Fibroblast of lung (primary cell): ENCODE measurements at regions not wholly inside any gene's neighbourhood (a gene's known extent, or its start where the extent isn't known, plus 50 kb on each side); places are given as distances from the start of the nearest gene placed in this dataset.
A peak's percentile ranks its signal among the peaks of the same experiment; 100 is the strongest.

Experiments
- DNase-seq, 2 donors: peaks; one replicate each; pipeline versions ENCODE4 v3.0.0 to v3.0.0-alpha.2; 2010; ENCODE audit warnings: low read depth in 2 of 2
- H2AFZ ChIP-seq: 2 replicates; pipeline ENCODE4 v1.5.1; 2012; ENCODE audit warnings: low read length, control low read depth, inconsistent platforms
- H3K27ac ChIP-seq: 2 replicates; pipeline ENCODE4 v1.5.1; 2011; ENCODE audit warnings: low read length, control low read depth; ENCODE audit not compliant: insufficient read depth
- H3K27me3 ChIP-seq: 2 replicates; pipeline ENCODE4 v1.5.1; 2011; ENCODE audit warnings: mild to moderate bottlenecking, low read length; ENCODE audit not compliant: control insufficient read depth, insufficient read depth
- H3K36me3 ChIP-seq: 2 replicates; pipeline ENCODE4 v1.5.1; 2011; ENCODE audit warnings: low read length; ENCODE audit not compliant: control insufficient read depth, insufficient read depth
- H3K4me1 ChIP-seq: 2 replicates; pipeline ENCODE4 v1.5.1; 2011; ENCODE audit warnings: low read length; ENCODE audit not compliant: control insufficient read depth, insufficient read depth; ENCODE audit errors: extremely low read depth
- H3K4me2 ChIP-seq: 2 replicates; pipeline ENCODE4 v1.5.1; 2011; ENCODE audit warnings: low read length, control low read depth; ENCODE audit not compliant: insufficient read depth; ENCODE audit errors: extremely low read depth
- H3K4me3 ChIP-seq, 4 experiments: fragments of 200-600 bp in 1 of 4; sonication (generic) in 1 of 4; replicated peaks in 1 of 4; 2 replicates each; pipeline ENCODE4 v1.5.1; 2011 to 2016; ENCODE audit warnings: low read length in 4 of 4, low read depth in 3 of 4, mild to moderate bottlenecking in 3 of 4, control low read depth in 2 of 4, inconsistent platforms in 1 of 4, mixed read lengths in 1 of 4; ENCODE audit not compliant: insufficient read depth in 1 of 4; ENCODE audit errors: control extremely low read depth in 1 of 4
- H3K79me2 ChIP-seq: 2 replicates; pipeline ENCODE4 v1.5.1; 2012; ENCODE audit warnings: mild to moderate bottlenecking, low read length, inconsistent platforms; ENCODE audit not compliant: control insufficient read depth, insufficient read depth
- H3K9ac ChIP-seq: 2 replicates; pipeline ENCODE4 v1.5.1; 2011; ENCODE audit warnings: mild to moderate bottlenecking, low read length, control low read depth; ENCODE audit not compliant: insufficient read depth
- H3K9me3 ChIP-seq: 2 replicates; pipeline ENCODE4 v1.5.1; 2012; ENCODE audit warnings: low read depth, low read length; ENCODE audit not compliant: control insufficient read depth, insufficient read depth
- H4K20me1 ChIP-seq: 2 replicates; pipeline ENCODE4 v1.5.1; 2011; ENCODE audit warnings: low read length; ENCODE audit not compliant: control insufficient read depth, insufficient read depth; ENCODE audit errors: extremely low read depth
- EZH2 ChIP-seq: IDR thresholded peaks from 2 replicates; pipeline ENCODE4 v1.5.1; 2012; ENCODE audit warnings: low read length, control low read depth, mild to moderate bottlenecking; ENCODE audit errors: missing control alignments
- TF ChIP-seq, protein P1 (sequence below), 2 donors: IDR thresholded peaks in 1 of 2; conservative IDR thresholded peaks in 1 of 2; 1 replicate in 1 of 2; 2 replicates in 1 of 2; pipeline ENCODE4 v1.5.1; 2011 to 2012; ENCODE audit warnings: low read length in 2 of 2, control low read depth in 1 of 2, inconsistent platforms in 1 of 2, low read depth in 1 of 2, mild to moderate bottlenecking in 1 of 2

DNA sequence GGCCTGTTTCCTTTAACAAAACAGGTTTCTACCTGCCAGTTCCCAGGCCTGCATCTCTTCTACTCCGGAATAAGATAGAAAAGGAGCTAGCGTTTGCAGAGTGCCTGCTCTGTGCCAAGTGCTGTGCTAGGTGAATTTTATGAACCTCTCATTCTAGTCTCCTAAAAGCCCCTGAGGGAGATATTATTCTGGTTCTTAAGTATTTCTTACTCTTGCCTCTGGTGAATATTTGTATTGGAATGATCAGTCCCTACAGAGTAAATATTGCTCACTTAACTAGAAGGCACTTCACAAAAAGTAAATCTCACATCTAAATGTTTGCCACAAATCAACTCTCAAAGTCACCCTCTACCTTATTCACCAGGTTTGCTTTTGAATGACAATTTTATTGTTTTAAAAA lies 227.1 kb downstream of the AUH start:
- H3K4me3 ChIP-seq, result no peak overlapping the region
- DNase-seq, result no peak
- no peaks in the 10 kb centered on the region for H3K36me3 ChIP-seq
- no peak overlapping the region for H3K27ac ChIP-seq
- no peak for TF ChIP-seq EZH2
- TF ChIP-seq, protein P1, sequence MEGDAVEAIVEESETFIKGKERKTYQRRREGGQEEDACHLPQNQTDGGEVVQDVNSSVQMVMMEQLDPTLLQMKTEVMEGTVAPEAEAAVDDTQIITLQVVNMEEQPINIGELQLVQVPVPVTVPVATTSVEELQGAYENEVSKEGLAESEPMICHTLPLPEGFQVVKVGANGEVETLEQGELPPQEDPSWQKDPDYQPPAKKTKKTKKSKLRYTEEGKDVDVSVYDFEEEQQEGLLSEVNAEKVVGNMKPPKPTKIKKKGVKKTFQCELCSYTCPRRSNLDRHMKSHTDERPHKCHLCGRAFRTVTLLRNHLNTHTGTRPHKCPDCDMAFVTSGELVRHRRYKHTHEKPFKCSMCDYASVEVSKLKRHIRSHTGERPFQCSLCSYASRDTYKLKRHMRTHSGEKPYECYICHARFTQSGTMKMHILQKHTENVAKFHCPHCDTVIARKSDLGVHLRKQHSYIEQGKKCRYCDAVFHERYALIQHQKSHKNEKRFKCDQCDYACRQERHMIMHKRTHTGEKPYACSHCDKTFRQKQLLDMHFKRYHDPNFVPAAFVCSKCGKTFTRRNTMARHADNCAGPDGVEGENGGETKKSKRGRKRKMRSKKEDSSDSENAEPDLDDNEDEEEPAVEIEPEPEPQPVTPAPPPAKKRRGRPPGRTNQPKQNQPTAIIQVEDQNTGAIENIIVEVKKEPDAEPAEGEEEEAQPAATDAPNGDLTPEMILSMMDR (conservative IDR thresholded peaks at IDR 0.05 in 1 of 2, IDR thresholded peaks at IDR 0.05 in 1 of 2; ENCODE audit: low read depth in 1 of 2, low read length in 2 of 2), result no peak
- peaks cover 12% of the 10 kb centered on the region for H3K4me1 ChIP-seq
- H2AFZ ChIP-seq, result no peak overlapping the region
- H3K79me2 ChIP-seq, result no peaks in the 10 kb centered on the region
- H3K9me3 ChIP-seq, result no peaks in the 10 kb centered on the region
- H3K4me2 ChIP-seq, result no peak overlapping the region
- H4K20me1 ChIP-seq, result no peaks in the 10 kb centered on the region
- no peaks in the 10 kb centered on the region for H3K27me3 ChIP-seq
- no peak overlapping the region for H3K9ac ChIP-seq

DNA sequence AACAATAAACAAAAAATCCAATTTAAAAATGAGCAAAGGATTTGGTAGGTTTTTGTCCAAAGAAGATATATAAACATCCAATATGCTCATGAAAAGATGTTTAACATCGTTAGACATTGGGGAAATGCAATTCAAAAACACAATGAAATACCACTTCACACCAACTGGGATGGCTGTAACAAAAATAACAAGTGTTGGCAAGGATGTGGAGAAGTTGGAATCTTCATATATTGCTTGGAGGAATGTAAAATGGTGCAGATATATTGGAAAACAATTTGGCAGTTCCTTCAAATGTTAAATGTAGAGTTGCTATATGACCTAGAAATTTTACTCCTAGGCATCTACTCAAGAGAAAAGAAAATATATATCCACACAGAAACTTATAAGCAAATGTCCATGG lies 224.3 kb downstream of the AUH start:
- H3K4me1 ChIP-seq, result peaks cover 2% of the 10 kb centered on the region
- no peak for DNase-seq
- H3K27me3 ChIP-seq, result no peaks in the 10 kb centered on the region
- no peak overlapping the region for H3K9ac ChIP-seq
- TF ChIP-seq, protein P1 (conservative IDR thresholded peaks at IDR 0.05 in 1 of 2, IDR thresholded peaks at IDR 0.05 in 1 of 2; ENCODE audit: low read depth in 1 of 2, low read length in 2 of 2), result no peak
- no peak for TF ChIP-seq EZH2
- no peaks in the 10 kb centered on the region for H4K20me1 ChIP-seq
- H3K9me3 ChIP-seq, result no peaks in the 10 kb centered on the region
- no peak overlapping the region for H2AFZ ChIP-seq
- H3K27ac ChIP-seq, result no peak overlapping the region
- no peaks in the 10 kb centered on the region for H3K36me3 ChIP-seq
- H3K79me2 ChIP-seq, result no peaks in the 10 kb centered on the region
- no peak overlapping the region for H3K4me3 ChIP-seq
- H3K4me2 ChIP-seq, result no peak overlapping the region

DNA sequence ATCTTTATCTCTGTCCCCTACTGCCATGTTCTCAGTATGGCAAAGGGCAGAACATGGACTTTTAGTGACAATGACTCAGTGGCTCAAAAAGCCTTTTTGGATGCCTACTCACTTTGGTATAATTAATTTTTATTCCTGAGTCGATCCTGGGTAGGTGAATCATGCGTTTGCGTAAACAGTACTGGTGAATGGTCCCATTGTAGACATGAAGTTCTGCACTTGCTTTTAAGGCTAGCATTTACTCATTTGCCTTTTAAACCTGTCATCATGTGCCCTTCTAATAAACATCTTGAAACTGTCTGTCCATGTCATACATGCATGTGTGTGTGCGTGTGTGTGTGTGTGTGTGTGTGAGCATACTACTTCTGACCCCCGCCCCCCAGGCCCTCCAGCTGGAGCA lies 223.0 kb downstream of the AUH start:
- no peak overlapping the region for H2AFZ ChIP-seq
- no peak overlapping the region for H3K27ac ChIP-seq
- H3K27me3 ChIP-seq, result no peaks in the 10 kb centered on the region
- no peaks in the 10 kb centered on the region for H3K9me3 ChIP-seq
- TF ChIP-seq, protein P1 (conservative IDR thresholded peaks at IDR 0.05 in 1 of 2, IDR thresholded peaks at IDR 0.05 in 1 of 2; ENCODE audit: low read depth in 1 of 2, low read length in 2 of 2), result no peak
- TF ChIP-seq EZH2, result no peak
- no peak overlapping the region for H3K9ac ChIP-seq
- H3K36me3 ChIP-seq, result no peaks in the 10 kb centered on the region
- no peaks in the 10 kb centered on the region for H3K79me2 ChIP-seq
- no peaks in the 10 kb centered on the region for H4K20me1 ChIP-seq
- peak; percentile 63 to 71 for DNase-seq
- H3K4me3 ChIP-seq, result no peak overlapping the region
- H3K4me1 ChIP-seq, result peaks cover 2% of the 10 kb centered on the region
- H3K4me2 ChIP-seq, result no peak overlapping the region
